ENCODE measurements at regions not wholly inside any gene's neighbourhood (a gene's known extent, or its start where the extent isn't known, plus 50 kb on each side); places are given as distances from the start of the nearest gene placed in this dataset.

GRCh38 chr1:98203466-98203865 is 282.6 kb upstream of the DPYD start:
- H3K27me3 Mint-ChIP-seq: peaks cover 3% of the 10 kb centered on the region in 2 donors
- H3K27ac ChIP-seq (ENCODE audit: low read length): no peak overlapping the region
- no peak for ATAC-seq (replicated peaks in 1 of 4)

DNA sequence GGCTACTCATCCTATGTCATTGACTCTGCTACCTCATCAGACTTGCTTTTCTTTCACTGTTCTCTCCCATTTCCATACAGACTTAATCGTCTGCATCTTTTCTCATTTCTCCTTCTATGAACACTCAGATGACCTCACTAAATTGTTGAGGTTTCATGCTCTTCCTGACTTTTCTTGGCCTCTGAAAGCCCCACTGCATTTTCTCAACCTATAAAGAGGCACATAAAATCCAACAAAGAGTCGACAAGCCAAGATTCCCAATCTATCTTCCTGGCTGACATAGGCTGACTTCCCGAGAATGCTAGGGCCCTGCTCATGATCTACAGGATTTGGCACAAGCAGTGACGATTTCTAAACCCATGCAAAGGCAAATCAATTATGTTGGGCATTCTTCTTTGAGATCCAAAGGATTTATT is 280.8 kb upstream of the DPYD start:
- H3K27ac Mint-ChIP-seq: no peak overlapping the region
- Histone ChIP-seq H3K27me3 (replicated peaks in 1 of 2; ENCODE audit: control insufficient read depth in 2 of 2, extremely low read depth in 1 of 2, insufficient read depth in 2 of 2, low read length in 1 of 2) (no peaks in the 10 kb centered on the region), H3K9me3 (no peaks in the 10 kb centered on the region), H3K27ac (ENCODE audit: low read length) (no peak overlapping the region), H3K4me3 (ENCODE audit: control insufficient read depth in 1 of 2, extremely low read depth in 1 of 2, low read length in 1 of 2) (no peak overlapping the region), H3K4me1 (ENCODE audit: control insufficient read depth in 1 of 2, extremely low read depth in 1 of 2, insufficient read depth in 2 of 2, low read length in 2 of 2) (no peaks in the 10 kb centered on the region), H3K36me3 (ENCODE audit: control insufficient read depth in 2 of 2, extremely low read depth in 1 of 2, insufficient read depth in 1 of 2, low read length in 1 of 2) (no peaks in the 10 kb centered on the region)
- POLR2A ChIA-PET: no interaction called here
- DNase-seq: no peak
- peaks cover 3% of the 10 kb centered on the region in 2 donors for H3K27me3 Mint-ChIP-seq
- H3K4me1 Mint-ChIP-seq: no peaks in the 10 kb centered on the region
- H3K4me3 Mint-ChIP-seq: no peak overlapping the region
- CTCF ChIA-PET: no interaction called here
- ATAC-seq (replicated peaks in 1 of 4): no peak
- 47% methylated on average over 4 of the region's 4 CpGs for WGBS (ENCODE audit: insufficient coverage)
- no peaks in the 10 kb centered on the region for H3K36me3 Mint-ChIP-seq
- no peaks in the 10 kb centered on the region for H3K9me3 Mint-ChIP-seq

More at GRCh38 chr1:98203466-98203865, 282.6 kb upstream of the DPYD start:
- Histone ChIP-seq H3K4me3 (ENCODE audit: control insufficient read depth in 1 of 2, extremely low read depth in 1 of 2, low read length in 1 of 2) (no peak overlapping the region), H3K4me1 (ENCODE audit: control insufficient read depth in 1 of 2, extremely low read depth in 1 of 2, insufficient read depth in 2 of 2, low read length in 2 of 2) (no peaks in the 10 kb centered on the region), H3K27me3 (replicated peaks in 1 of 2; ENCODE audit: control insufficient read depth in 2 of 2, extremely low read depth in 1 of 2, insufficient read depth in 2 of 2, low read length in 1 of 2) (no peaks in the 10 kb centered on the region), H3K36me3 (ENCODE audit: control insufficient read depth in 2 of 2, extremely low read depth in 1 of 2, insufficient read depth in 1 of 2, low read length in 1 of 2) (no peaks in the 10 kb centered on the region), H3K9me3 (no peaks in the 10 kb centered on the region)
- no peak overlapping the region for H3K4me3 Mint-ChIP-seq
- no peaks in the 10 kb centered on the region for H3K9me3 Mint-ChIP-seq
- ChIA-PET CTCF (no interaction called here), POLR2A (no interaction called here)
- no peaks in the 10 kb centered on the region for H3K4me1 Mint-ChIP-seq
- WGBS (ENCODE audit: insufficient coverage): 50% methylated on average over 1 of the region's 2 CpGs
- H3K27ac Mint-ChIP-seq: no peak overlapping the region
- no peak for DNase-seq
- H3K36me3 Mint-ChIP-seq: no peaks in the 10 kb centered on the region

DNA sequence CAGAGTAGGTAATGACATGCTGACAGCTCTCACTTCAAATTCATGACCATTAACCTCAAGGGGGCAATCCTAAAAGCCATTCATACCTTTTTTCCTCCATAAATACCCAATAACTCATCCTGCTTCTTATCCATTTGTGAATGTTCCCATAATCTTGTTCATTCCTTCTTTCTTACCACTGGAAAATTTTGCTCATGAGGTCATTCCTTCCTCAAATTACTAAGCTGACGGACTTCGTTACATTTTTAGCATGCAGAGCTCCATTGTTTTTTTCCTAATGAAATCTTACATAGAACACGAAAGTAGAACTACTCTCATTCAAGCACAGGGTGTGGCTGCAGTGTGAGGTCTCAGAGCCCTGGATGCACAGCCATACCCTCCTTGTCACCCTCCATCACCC is 276.5 kb upstream of the DPYD start:
- Mint-ChIP-seq H3K4me3 (no peak overlapping the region), H3K4me1 (no peaks in the 10 kb centered on the region), H3K9me3 (no peaks in the 10 kb centered on the region), H3K36me3 (no peaks in the 10 kb centered on the region), H3K27me3 (no peaks in the 10 kb centered on the region), H3K27ac (no peak overlapping the region)
- H3K27me3 ChIP-seq (replicated peaks in 1 of 2; ENCODE audit: control insufficient read depth in 2 of 2, extremely low read depth in 1 of 2, insufficient read depth in 2 of 2, low read length in 1 of 2): no peaks in the 10 kb centered on the region
- DNase-seq (no peak), ATAC-seq (replicated peaks in 1 of 4) (no peak)
- ChIA-PET CTCF (no interaction called here), POLR2A (no interaction called here)
- no peak overlapping the region for H3K4me3 ChIP-seq (ENCODE audit: control insufficient read depth in 1 of 2, extremely low read depth in 1 of 2, low read length in 1 of 2)
- H3K27ac ChIP-seq (ENCODE audit: low read length): no peak overlapping the region
- H3K4me1 ChIP-seq (ENCODE audit: control insufficient read depth in 1 of 2, extremely low read depth in 1 of 2, insufficient read depth in 2 of 2, low read length in 2 of 2): no peaks in the 10 kb centered on the region
- no peaks in the 10 kb centered on the region for H3K36me3 ChIP-seq (ENCODE audit: control insufficient read depth in 2 of 2, extremely low read depth in 1 of 2, insufficient read depth in 1 of 2, low read length in 1 of 2)
- WGBS (ENCODE audit: insufficient coverage): 100% methylated on average over 2 of the region's 3 CpGs
- no peaks in the 10 kb centered on the region for H3K9me3 ChIP-seq

DNA sequence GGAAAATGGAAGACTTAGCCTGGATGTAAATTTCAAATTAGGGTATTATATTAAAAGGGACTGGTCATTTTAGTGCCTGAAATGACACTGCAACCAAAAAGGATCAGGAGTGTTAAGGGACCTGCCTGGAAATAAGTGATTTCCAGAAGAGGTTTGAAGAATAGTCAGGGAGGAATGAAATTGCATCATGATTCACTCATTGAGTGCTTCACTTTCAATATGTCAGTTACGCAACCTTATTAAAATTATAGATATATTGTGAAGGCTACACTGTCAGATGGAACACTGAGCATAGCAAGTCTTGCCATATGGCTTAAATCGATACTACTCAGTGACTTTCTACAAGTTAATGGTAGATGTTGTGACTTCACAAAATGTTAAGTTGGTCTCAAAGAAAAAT is 275.2 kb upstream of the DPYD start:
- H3K9me3 Mint-ChIP-seq: no peaks in the 10 kb centered on the region
- Histone ChIP-seq H3K36me3 (ENCODE audit: control insufficient read depth in 2 of 2, extremely low read depth in 1 of 2, insufficient read depth in 1 of 2, low read length in 1 of 2) (no peaks in the 10 kb centered on the region), H3K27me3 (replicated peaks in 1 of 2; ENCODE audit: control insufficient read depth in 2 of 2, extremely low read depth in 1 of 2, insufficient read depth in 2 of 2, low read length in 1 of 2) (no peaks in the 10 kb centered on the region), H3K27ac (ENCODE audit: low read length) (no peak overlapping the region), H3K9me3 (no peaks in the 10 kb centered on the region), H3K4me3 (ENCODE audit: control insufficient read depth in 1 of 2, extremely low read depth in 1 of 2, low read length in 1 of 2) (no peak overlapping the region), H3K4me1 (ENCODE audit: control insufficient read depth in 1 of 2, extremely low read depth in 1 of 2, insufficient read depth in 2 of 2, low read length in 2 of 2) (no peaks in the 10 kb centered on the region)
- no peak overlapping the region for H3K4me3 Mint-ChIP-seq
- DNase-seq: no peak
- WGBS (ENCODE audit: insufficient coverage): no CpG with 5 or more reads among the region's 2 CpGs
- CTCF ChIA-PET: no interaction called here
- no peaks in the 10 kb centered on the region for H3K4me1 Mint-ChIP-seq
- no peaks in the 10 kb centered on the region for H3K36me3 Mint-ChIP-seq
- no peak overlapping the region for H3K27ac Mint-ChIP-seq
- POLR2A ChIA-PET: interaction anchor here in 1 of 2 donors (0.6 kb wide), 1 partner anchor 67 kb away, joined by 4 read pairs; no protein-coding TSS in a partner anchor
- no peaks in the 10 kb centered on the region for H3K27me3 Mint-ChIP-seq
- ATAC-seq (replicated peaks in 1 of 4): no peak

DNA sequence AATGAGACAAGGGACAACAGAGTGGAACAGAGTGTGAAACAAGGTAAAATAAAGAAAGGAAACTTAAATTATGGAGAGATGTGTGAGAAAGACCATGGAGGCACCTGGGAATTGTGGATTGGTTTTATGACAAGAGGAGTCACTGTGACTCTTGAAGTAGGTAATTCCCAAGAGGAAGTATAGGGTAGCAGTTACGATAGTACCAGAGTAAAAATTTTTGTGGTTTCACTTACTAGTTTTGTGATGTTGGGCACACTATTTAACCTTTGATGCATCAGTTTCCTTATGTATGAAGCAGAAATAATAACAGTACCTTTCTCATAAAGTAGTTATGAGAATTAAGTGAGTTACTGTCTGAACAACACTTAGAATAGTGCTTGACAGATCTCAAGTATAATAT is 267.9 kb upstream of the DPYD start:
- no peaks in the 10 kb centered on the region for H3K4me1 ChIP-seq (ENCODE audit: control insufficient read depth in 1 of 2, extremely low read depth in 1 of 2, insufficient read depth in 2 of 2, low read length in 2 of 2)
- no peaks in the 10 kb centered on the region for H3K9me3 ChIP-seq
- DNase-seq: no peak
- CTCF ChIA-PET: no interaction called here
- no CpG with 5 or more reads among the region's 1 CpG for WGBS (ENCODE audit: insufficient coverage)
- ATAC-seq (replicated peaks in 1 of 4): no peak
- Mint-ChIP-seq H3K9me3 (no peaks in the 10 kb centered on the region), H3K27ac (no peak overlapping the region), H3K4me1 (no peaks in the 10 kb centered on the region), H3K27me3 (no peaks in the 10 kb centered on the region), H3K36me3 (no peaks in the 10 kb centered on the region), H3K4me3 (no peak overlapping the region)
- no peaks in the 10 kb centered on the region for H3K36me3 ChIP-seq (ENCODE audit: control insufficient read depth in 2 of 2, extremely low read depth in 1 of 2, insufficient read depth in 1 of 2, low read length in 1 of 2)
- POLR2A ChIA-PET: no interaction called here
- H3K27ac ChIP-seq (ENCODE audit: low read length): no peak overlapping the region
- H3K27me3 ChIP-seq (replicated peaks in 1 of 2; ENCODE audit: control insufficient read depth in 2 of 2, extremely low read depth in 1 of 2, insufficient read depth in 2 of 2, low read length in 1 of 2): no peaks in the 10 kb centered on the region
- no peak overlapping the region for H3K4me3 ChIP-seq (ENCODE audit: control insufficient read depth in 1 of 2, extremely low read depth in 1 of 2, low read length in 1 of 2)

DNA sequence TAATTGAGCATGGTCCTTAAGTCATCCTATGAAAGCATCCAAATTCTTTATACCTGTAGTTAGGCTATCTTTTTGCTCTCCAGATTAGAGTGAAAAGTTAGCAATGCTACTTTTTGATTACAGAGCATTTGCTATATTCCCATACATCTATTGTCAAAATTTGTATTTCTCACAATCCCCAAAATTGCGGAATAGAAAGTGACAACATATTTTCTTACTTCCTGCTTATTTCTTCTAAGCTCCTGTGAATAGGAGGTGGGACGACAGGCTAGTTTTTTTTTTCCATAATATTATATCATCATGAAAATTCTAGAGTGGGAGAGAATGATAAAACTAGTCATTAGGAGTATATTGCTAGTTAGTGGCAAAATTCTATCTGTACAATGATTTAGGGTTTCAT is 264.0 kb upstream of the DPYD start:
- H3K36me3 Mint-ChIP-seq: no peaks in the 10 kb centered on the region
- ChIA-PET CTCF (no interaction called here), POLR2A (no interaction called here)
- WGBS (ENCODE audit: insufficient coverage): no CpG with 5 or more reads among the region's 2 CpGs
- H3K4me3 Mint-ChIP-seq: no peak overlapping the region
- H3K27me3 Mint-ChIP-seq: no peaks in the 10 kb centered on the region
- no peaks in the 10 kb centered on the region for H3K4me1 Mint-ChIP-seq
- no peaks in the 10 kb centered on the region for H3K36me3 ChIP-seq (ENCODE audit: control insufficient read depth in 2 of 2, extremely low read depth in 1 of 2, insufficient read depth in 1 of 2, low read length in 1 of 2)
- H3K27ac Mint-ChIP-seq: no peak overlapping the region
- H3K9me3 ChIP-seq: no peaks in the 10 kb centered on the region
- H3K4me3 ChIP-seq (ENCODE audit: control insufficient read depth in 1 of 2, extremely low read depth in 1 of 2, low read length in 1 of 2): no peak overlapping the region
- no peaks in the 10 kb centered on the region for H3K4me1 ChIP-seq (ENCODE audit: control insufficient read depth in 1 of 2, extremely low read depth in 1 of 2, insufficient read depth in 2 of 2, low read length in 2 of 2)
- H3K27ac ChIP-seq (ENCODE audit: low read length): no peak overlapping the region
- no peaks in the 10 kb centered on the region for H3K27me3 ChIP-seq (replicated peaks in 1 of 2; ENCODE audit: control insufficient read depth in 2 of 2, extremely low read depth in 1 of 2, insufficient read depth in 2 of 2, low read length in 1 of 2)
- ATAC-seq (replicated peaks in 1 of 4): no peak
- no peaks in the 10 kb centered on the region for H3K9me3 Mint-ChIP-seq
- DNase-seq: no peak

GRCh38 chr1:98181036-98181764 is 260.4 kb upstream of the DPYD start:
- Histone ChIP-seq H3K36me3 (ENCODE audit: control insufficient read depth in 2 of 2, extremely low read depth in 1 of 2, insufficient read depth in 1 of 2, low read length in 1 of 2) (no peaks in the 10 kb centered on the region), H3K4me3 (ENCODE audit: control insufficient read depth in 1 of 2, extremely low read depth in 1 of 2, low read length in 1 of 2) (no peak overlapping the region), H3K27me3 (replicated peaks in 1 of 2; ENCODE audit: control insufficient read depth in 2 of 2, extremely low read depth in 1 of 2, insufficient read depth in 2 of 2, low read length in 1 of 2) (no peaks in the 10 kb centered on the region), H3K4me1 (ENCODE audit: control insufficient read depth in 1 of 2, extremely low read depth in 1 of 2, insufficient read depth in 2 of 2, low read length in 2 of 2) (no peaks in the 10 kb centered on the region), H3K27ac (ENCODE audit: low read length) (no peak overlapping the region), H3K9me3 (no peaks in the 10 kb centered on the region)
- Mint-ChIP-seq H3K4me3 (no peak overlapping the region), H3K27me3 (no peaks in the 10 kb centered on the region), H3K9me3 (no peaks in the 10 kb centered on the region), H3K27ac (no peak overlapping the region), H3K4me1 (no peaks in the 10 kb centered on the region), H3K36me3 (no peaks in the 10 kb centered on the region)
- DNase-seq (no peak), ATAC-seq (replicated peaks in 1 of 4) (no peak)
- ChIA-PET CTCF (no interaction called here), POLR2A (no interaction called here)
- WGBS (ENCODE audit: insufficient coverage): 100% methylated on average over 1 of the region's 1 CpG
